ENCODE measurements at regions not wholly inside any gene's neighbourhood (a gene's known extent, or its start where the extent isn't known, plus 50 kb on each side); places are given as distances from the start of the nearest gene placed in this dataset.
"Not testable (repeated sequence)": the region's sequence is repeated elsewhere in the genome, so short reads cannot be mapped to it uniquely, and the experiment has no call there.

- Histone ChIP-seq H3K27ac (ENCODE audit: low read length) (no peak overlapping the region), H3K4me2 (ENCODE audit: low read length) (no peak overlapping the region), H3K9me2 (ENCODE audit: insufficient read depth, low read length) (no peaks in the 10 kb centered on the region), H3K9ac (ENCODE audit: low read length) (no peak overlapping the region), H3K79me2 (replicated peaks; ENCODE audit: insufficient read depth, low read length) (no peaks in the 10 kb centered on the region), H2AFZ (ENCODE audit: low read depth, low read length) (no peak overlapping the region), H3K27me3 (ENCODE audit: insufficient read depth, low read depth, low read length) (no peaks in the 10 kb centered on the region), H3K4me3 (ENCODE audit: low read length) (no peak overlapping the region), H4K20me1 (ENCODE audit: insufficient read depth) (no peaks in the 10 kb centered on the region), H3K36me3 (ENCODE audit: insufficient read depth, low read length) (no peaks in the 10 kb centered on the region), H3K9me3 (ENCODE audit: low read length) (no peaks in the 10 kb centered on the region), H3F3A (ENCODE audit: insufficient read depth, low read length, poor library complexity, severe bottlenecking) (no peaks in the 10 kb centered on the region)
- TF ChIP-seq EZH2 (IDR thresholded peaks at IDR 0.05; ENCODE audit: borderline replicate concordance, insufficient read depth, low read length, poor library complexity, severe bottlenecking) (no peak), RAD21 (conservative IDR thresholded peaks at IDR 0.05) (no peak), POLR2AphosphoS5 (IDR thresholded peaks at IDR 0.05) (no peak), REST (IDR thresholded peaks at IDR 0.05; ENCODE audit: borderline replicate concordance) (no peak), TAF1 (IDR thresholded peaks at IDR 0.05; ENCODE audit: low read depth) (no peak)
These were observed 675.6 kb downstream of the BRINP1 start for GRCh38 chr9:118693645-118694044.

GRCh38 chr9:118695249-118695648 lies 674.0 kb downstream of the BRINP1 start:
- H2AFZ ChIP-seq (ENCODE audit: low read depth, low read length); H3F3A ChIP-seq (ENCODE audit: insufficient read depth, low read length, poor library complexity, severe bottlenecking); H3K9ac ChIP-seq (ENCODE audit: low read length); H3K27me3 ChIP-seq (ENCODE audit: insufficient read depth, low read depth, low read length); H3K9me3 ChIP-seq (ENCODE audit: low read length); H3K4me3 ChIP-seq (ENCODE audit: low read length); H3K27ac ChIP-seq (ENCODE audit: low read length); H4K20me1 ChIP-seq (ENCODE audit: insufficient read depth); H3K36me3 ChIP-seq (ENCODE audit: insufficient read depth, low read length); H3K4me2 ChIP-seq (ENCODE audit: low read length); H3K9me2 ChIP-seq (ENCODE audit: insufficient read depth, low read length); H3K79me2 ChIP-seq (replicated peaks; ENCODE audit: insufficient read depth, low read length): not testable (repeated sequence)

GRCh38 chr9:118701985-118702384 lies 667.2 kb downstream of the BRINP1 start:
- Histone ChIP-seq H3K9me3 (ENCODE audit: low read length) (no peaks in the 10 kb centered on the region), H3K27ac (ENCODE audit: low read length) (no peak overlapping the region), H3F3A (ENCODE audit: insufficient read depth, low read length, poor library complexity, severe bottlenecking) (no peaks in the 10 kb centered on the region), H3K36me3 (ENCODE audit: insufficient read depth, low read length) (no peaks in the 10 kb centered on the region), H3K9me2 (ENCODE audit: insufficient read depth, low read length) (no peaks in the 10 kb centered on the region), H3K79me2 (replicated peaks; ENCODE audit: insufficient read depth, low read length) (no peaks in the 10 kb centered on the region), H2AFZ (ENCODE audit: low read depth, low read length) (no peak overlapping the region), H3K4me3 (ENCODE audit: low read length) (no peak overlapping the region), H4K20me1 (ENCODE audit: insufficient read depth) (no peaks in the 10 kb centered on the region), H3K9ac (ENCODE audit: low read length) (no peak overlapping the region), H3K27me3 (ENCODE audit: insufficient read depth, low read depth, low read length) (no peaks in the 10 kb centered on the region), H3K4me2 (ENCODE audit: low read length) (no peak overlapping the region)
- TF ChIP-seq RAD21 (conservative IDR thresholded peaks at IDR 0.05) (no peak), CTCF (IDR thresholded peaks at IDR 0.05; ENCODE audit: poor library complexity, severe bottlenecking) (no peak), EZH2 (IDR thresholded peaks at IDR 0.05; ENCODE audit: borderline replicate concordance, insufficient read depth, low read length, poor library complexity, severe bottlenecking) (no peak), MXI1 (conservative IDR thresholded peaks at IDR 0.05; ENCODE audit: poor library complexity, severe bottlenecking) (no peak), EP300 (conservative IDR thresholded peaks at IDR 0.05; ENCODE audit: poor library complexity, severe bottlenecking) (no peak), TAF1 (IDR thresholded peaks at IDR 0.05; ENCODE audit: low read depth) (no peak), SMC3 (conservative IDR thresholded peaks at IDR 0.05; ENCODE audit: poor library complexity) (no peak), REST (IDR thresholded peaks at IDR 0.05; ENCODE audit: borderline replicate concordance) (no peak), POLR2AphosphoS5 (IDR thresholded peaks at IDR 0.05) (no peak)

Measured in neural cell (in vitro differentiated cells).